ENCODE measurements at regions not wholly inside any gene's neighbourhood (a gene's known extent, or its start where the extent isn't known, plus 50 kb on each side); places are given as distances from the start of the nearest gene placed in this dataset.

- no peak for ATAC-seq
- no peaks in the 10 kb centered on the region for H3K79me2 ChIP-seq (ENCODE audit: insufficient read depth, low read length)
- no peak overlapping the region for H2AFZ ChIP-seq (ENCODE audit: low read depth, low read length, poor library complexity, severe bottlenecking)
- CTCF ChIA-PET: no interaction called here
- DNase-seq (ENCODE audit: low read depth, low spot score): no peak
- no peak for TF ChIP-seq ATF3 (IDR thresholded peaks at IDR 0.05)
- no peak for TF ChIP-seq YY1 (IDR thresholded peaks at IDR 0.05; ENCODE audit: extremely low read depth, insufficient replicate concordance, low read depth, low read length)
- no peak for TF ChIP-seq SRF (IDR thresholded peaks at IDR 0.05; ENCODE audit: low read depth)
- TF ChIP-seq, protein P1, sequence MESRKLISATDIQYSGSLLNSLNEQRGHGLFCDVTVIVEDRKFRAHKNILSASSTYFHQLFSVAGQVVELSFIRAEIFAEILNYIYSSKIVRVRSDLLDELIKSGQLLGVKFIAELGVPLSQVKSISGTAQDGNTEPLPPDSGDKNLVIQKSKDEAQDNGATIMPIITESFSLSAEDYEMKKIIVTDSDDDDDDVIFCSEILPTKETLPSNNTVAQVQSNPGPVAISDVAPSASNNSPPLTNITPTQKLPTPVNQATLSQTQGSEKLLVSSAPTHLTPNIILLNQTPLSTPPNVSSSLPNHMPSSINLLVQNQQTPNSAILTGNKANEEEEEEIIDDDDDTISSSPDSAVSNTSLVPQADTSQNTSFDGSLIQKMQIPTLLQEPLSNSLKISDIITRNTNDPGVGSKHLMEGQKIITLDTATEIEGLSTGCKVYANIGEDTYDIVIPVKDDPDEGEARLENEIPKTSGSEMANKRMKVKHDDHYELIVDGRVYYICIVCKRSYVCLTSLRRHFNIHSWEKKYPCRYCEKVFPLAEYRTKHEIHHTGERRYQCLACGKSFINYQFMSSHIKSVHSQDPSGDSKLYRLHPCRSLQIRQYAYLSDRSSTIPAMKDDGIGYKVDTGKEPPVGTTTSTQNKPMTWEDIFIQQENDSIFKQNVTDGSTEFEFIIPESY (IDR thresholded peaks at IDR 0.05; ENCODE audit: extremely low read depth, insufficient replicate concordance, low read length): no peak
- no peak for TF ChIP-seq EGR1 (IDR thresholded peaks at IDR 0.05; ENCODE audit: low read depth)
- TF ChIP-seq ZNF274 (IDR thresholded peaks at IDR 0.05; ENCODE audit: low read depth, low read length): no peak
- no peak for TF ChIP-seq FOSL1 (IDR thresholded peaks at IDR 0.05; ENCODE audit: low read depth)
- no peak for TF ChIP-seq ELF1 (IDR thresholded peaks at IDR 0.05; ENCODE audit: borderline replicate concordance, low read depth)
- TF ChIP-seq SP1 (IDR thresholded peaks at IDR 0.05; ENCODE audit: low read depth): no peak
- TF ChIP-seq POLR2A (IDR thresholded peaks at IDR 0.05; ENCODE audit: borderline replicate concordance, extremely low read depth, insufficient read depth, insufficient read length): no peak
- no peaks in the 10 kb centered on the region for H3K27me3 ChIP-seq (ENCODE audit: insufficient read depth, low read length)
- no TSS peak for BruUV-seq (replicated peaks)
- no peaks in the 10 kb centered on the region for H3K9me3 ChIP-seq (ENCODE audit: control insufficient read depth in 1 of 2, insufficient read depth in 1 of 2, low read depth in 1 of 2, low read length in 2 of 2)
- no peaks in the 10 kb centered on the region for H3K9me2 ChIP-seq (ENCODE audit: insufficient read depth)
- no peak overlapping the region for H3K27ac ChIP-seq (ENCODE audit: low read depth, low read length)
- POLR2A ChIA-PET: no interaction called here
- H3K36me3 ChIP-seq (ENCODE audit: control insufficient read depth in 1 of 2, insufficient read depth in 2 of 2, low read length in 2 of 2): no peaks in the 10 kb centered on the region
- H4K20me1 ChIP-seq (ENCODE audit: insufficient read depth): no peaks in the 10 kb centered on the region
- RAD21 ChIA-PET (ENCODE audit: low non-redundant PET in 1 of 2, low total read pairs in 2 of 2, uncharacterized antibody in 2 of 2, unreplicated experiment in 2 of 2): no interaction called here
- H3K4me2 ChIP-seq (ENCODE audit: low read length): no peak overlapping the region
- H3K4me3 ChIP-seq (replicated peaks in 1 of 2; ENCODE audit: low read depth in 1 of 2, low read length in 2 of 2): no peak overlapping the region
- no peak overlapping the region for H3K9ac ChIP-seq (ENCODE audit: low read length)
- intact Hi-C loops (cut with micrococcal nuclease): no loop called here
- no peaks in the 10 kb centered on the region for H3K4me1 ChIP-seq (ENCODE audit: control insufficient read depth in 1 of 2, insufficient read depth in 2 of 2, low read length in 2 of 2)
These were observed 415.0 kb upstream of the NPVF start for GRCh38 chr7:25643286-25643685.

All from HCT116 (cell line).